ENCODE measurements at regions not wholly inside any gene's neighbourhood (a gene's known extent, or its start where the extent isn't known, plus 50 kb on each side); places are given as distances from the start of the nearest gene placed in this dataset.
A peak's percentile ranks its signal among the peaks of the same experiment; 100 is the strongest.

GRCh38 chr7:121810831-121811672 lies 61.9 kb upstream of the PTPRZ1 start:
- Histone ChIP-seq H3K36me3 (ENCODE audit: control insufficient read depth, insufficient read depth, low read length) (no peaks in the 10 kb centered on the region), H3K4me1 (ENCODE audit: control insufficient read depth, insufficient read depth, low read length) (peaks cover 13% of the 10 kb centered on the region)

GRCh38 chr7:121807078-121807477 lies 65.9 kb upstream of the PTPRZ1 start:
- Histone ChIP-seq H3K27me3 (ENCODE audit: control insufficient read depth, insufficient read depth, low read length) (no peaks in the 10 kb centered on the region), H3K27ac (ENCODE audit: low read depth, low read length) (no peak overlapping the region), H3K9me3 (ENCODE audit: control insufficient read depth, insufficient read depth, low read depth, low read length) (peaks cover 5% of the 10 kb centered on the region; the same call in 1 of the 2 replicates), H3K4me3 (ENCODE audit: low read depth, low read length) (no peak overlapping the region), H3K36me3 (ENCODE audit: control insufficient read depth, insufficient read depth, low read length) (no peaks in the 10 kb centered on the region), H3K9ac (ENCODE audit: low read length) (no peak overlapping the region), H3K4me1 (ENCODE audit: control insufficient read depth, insufficient read depth, low read length) (peaks cover 13% of the 10 kb centered on the region)

More at GRCh38 chr7:121810831-121811672, 61.9 kb upstream of the PTPRZ1 start:
- Histone ChIP-seq H3K4me3 (ENCODE audit: low read depth, low read length) (no peak overlapping the region), H3K9ac (ENCODE audit: low read length) (no peak overlapping the region), H3K27ac (ENCODE audit: low read depth, low read length) (no peak overlapping the region), H3K27me3 (ENCODE audit: control insufficient read depth, insufficient read depth, low read length) (no peaks in the 10 kb centered on the region), H3K9me3 (ENCODE audit: control insufficient read depth, insufficient read depth, low read depth, low read length) (peaks cover 5% of the 10 kb centered on the region; the same call in 1 of the 2 replicates)

GRCh38 chr7:121803039-121803438 lies 69.9 kb upstream of the PTPRZ1 start:
- no peak overlapping the region for H3K27ac ChIP-seq (ENCODE audit: low read depth, low read length)
- no peaks in the 10 kb centered on the region for H3K36me3 ChIP-seq (ENCODE audit: control insufficient read depth, insufficient read depth, low read length)
- peaks cover 19% of the 10 kb centered on the region for H3K4me1 ChIP-seq (ENCODE audit: control insufficient read depth, insufficient read depth, low read length)
- H3K9ac ChIP-seq (ENCODE audit: low read length), result no peak overlapping the region
- no peaks in the 10 kb centered on the region for H3K27me3 ChIP-seq (ENCODE audit: control insufficient read depth, insufficient read depth, low read length)
- H3K4me3 ChIP-seq (ENCODE audit: low read depth, low read length), result no peak overlapping the region
- H3K9me3 ChIP-seq (ENCODE audit: control insufficient read depth, insufficient read depth, low read depth, low read length), result peaks cover 5% of the 10 kb centered on the region; the same call in 1 of the 2 replicates

- H3K9ac ChIP-seq (ENCODE audit: low read length), result no peak overlapping the region
- no peaks in the 10 kb centered on the region for H3K36me3 ChIP-seq (ENCODE audit: control insufficient read depth, insufficient read depth, low read length)
These were observed 71.9 kb upstream of the PTPRZ1 start for GRCh38 chr7:121800916-121801675.

GRCh38 chr7:121798896-121799295 lies 74.1 kb upstream of the PTPRZ1 start:
- no peaks in the 10 kb centered on the region for H3K36me3 ChIP-seq (ENCODE audit: control insufficient read depth, insufficient read depth, low read length)
- H3K27me3 ChIP-seq (ENCODE audit: control insufficient read depth, insufficient read depth, low read length), result no peaks in the 10 kb centered on the region
- H3K4me3 ChIP-seq (ENCODE audit: low read depth, low read length), result no peak overlapping the region
- H3K9me3 ChIP-seq (ENCODE audit: control insufficient read depth, insufficient read depth, low read depth, low read length), result no peaks in the 10 kb centered on the region
- peak overlapping the region; percentile 68 for H3K27ac ChIP-seq (ENCODE audit: low read depth, low read length)
- H3K4me1 ChIP-seq (ENCODE audit: control insufficient read depth, insufficient read depth, low read length), result peaks cover 41% of the 10 kb centered on the region
- peak overlapping the region; percentile 38 for H3K9ac ChIP-seq (ENCODE audit: low read length)

More at GRCh38 chr7:121800916-121801675, 71.9 kb upstream of the PTPRZ1 start:
- no peak overlapping the region for H3K27ac ChIP-seq (ENCODE audit: low read depth, low read length)
- no peaks in the 10 kb centered on the region for H3K9me3 ChIP-seq (ENCODE audit: control insufficient read depth, insufficient read depth, low read depth, low read length)
- H3K4me3 ChIP-seq (ENCODE audit: low read depth, low read length), result no peak overlapping the region
- no peaks in the 10 kb centered on the region for H3K27me3 ChIP-seq (ENCODE audit: control insufficient read depth, insufficient read depth, low read length)
- H3K4me1 ChIP-seq (ENCODE audit: control insufficient read depth, insufficient read depth, low read length), result peaks cover 37% of the 10 kb centered on the region

GRCh38 chr7:121798453-121798840 lies 74.5 kb upstream of the PTPRZ1 start:
- H3K36me3 ChIP-seq (ENCODE audit: control insufficient read depth, insufficient read depth, low read length), result no peaks in the 10 kb centered on the region
- peaks cover 41% of the 10 kb centered on the region for H3K4me1 ChIP-seq (ENCODE audit: control insufficient read depth, insufficient read depth, low read length)
- H3K27me3 ChIP-seq (ENCODE audit: control insufficient read depth, insufficient read depth, low read length), result no peaks in the 10 kb centered on the region
- peak overlapping the region; percentile 38 for H3K9ac ChIP-seq (ENCODE audit: low read length)
- peak overlapping the region; percentile 68 for H3K27ac ChIP-seq (ENCODE audit: low read depth, low read length)
- no peak overlapping the region for H3K4me3 ChIP-seq (ENCODE audit: low read depth, low read length)
- no peaks in the 10 kb centered on the region for H3K9me3 ChIP-seq (ENCODE audit: control insufficient read depth, insufficient read depth, low read depth, low read length)

- peak overlapping the region; percentile 56 for H3K9ac ChIP-seq (ENCODE audit: low read length)
- peak overlapping the region; percentile 68 for H3K27ac ChIP-seq (ENCODE audit: low read depth, low read length)
These were observed 75.1 kb upstream of the PTPRZ1 start for GRCh38 chr7:121797657-121798452.

GRCh38 chr7:121796936-121797656 lies 75.9 kb upstream of the PTPRZ1 start:
- no peaks in the 10 kb centered on the region for H3K27me3 ChIP-seq (ENCODE audit: control insufficient read depth, insufficient read depth, low read length)
- H3K36me3 ChIP-seq (ENCODE audit: control insufficient read depth, insufficient read depth, low read length), result no peaks in the 10 kb centered on the region
- H3K4me1 ChIP-seq (ENCODE audit: control insufficient read depth, insufficient read depth, low read length), result peaks cover 41% of the 10 kb centered on the region
- no peaks in the 10 kb centered on the region for H3K9me3 ChIP-seq (ENCODE audit: control insufficient read depth, insufficient read depth, low read depth, low read length)
- peak overlapping the region; percentile 56 for H3K9ac ChIP-seq (ENCODE audit: low read length)
- peak overlapping the region; percentile 68 for H3K27ac ChIP-seq (ENCODE audit: low read depth, low read length)
- no peak overlapping the region for H3K4me3 ChIP-seq (ENCODE audit: low read depth, low read length)

More at GRCh38 chr7:121797657-121798452, 75.1 kb upstream of the PTPRZ1 start:
- H3K4me1 ChIP-seq (ENCODE audit: control insufficient read depth, insufficient read depth, low read length), result peaks cover 41% of the 10 kb centered on the region
- no peaks in the 10 kb centered on the region for H3K9me3 ChIP-seq (ENCODE audit: control insufficient read depth, insufficient read depth, low read depth, low read length)
- no peak overlapping the region for H3K4me3 ChIP-seq (ENCODE audit: low read depth, low read length)
- H3K27me3 ChIP-seq (ENCODE audit: control insufficient read depth, insufficient read depth, low read length), result no peaks in the 10 kb centered on the region
- H3K36me3 ChIP-seq (ENCODE audit: control insufficient read depth, insufficient read depth, low read length), result no peaks in the 10 kb centered on the region

GRCh38 chr7:121796381-121796780 lies 76.6 kb upstream of the PTPRZ1 start:
- Histone ChIP-seq H3K9me3 (ENCODE audit: control insufficient read depth, insufficient read depth, low read depth, low read length) (no peaks in the 10 kb centered on the region), H3K4me3 (ENCODE audit: low read depth, low read length) (no peak overlapping the region), H3K36me3 (ENCODE audit: control insufficient read depth, insufficient read depth, low read length) (no peaks in the 10 kb centered on the region), H3K9ac (ENCODE audit: low read length) (no peak overlapping the region), H3K27me3 (ENCODE audit: control insufficient read depth, insufficient read depth, low read length) (no peaks in the 10 kb centered on the region), H3K27ac (ENCODE audit: low read depth, low read length) (no peak overlapping the region), H3K4me1 (ENCODE audit: control insufficient read depth, insufficient read depth, low read length) (peaks cover 41% of the 10 kb centered on the region)

- Histone ChIP-seq H3K36me3 (ENCODE audit: control insufficient read depth, insufficient read depth, low read length) (no peaks in the 10 kb centered on the region), H3K4me1 (ENCODE audit: control insufficient read depth, insufficient read depth, low read length) (peaks cover 41% of the 10 kb centered on the region), H3K27ac (ENCODE audit: low read depth, low read length) (no peak overlapping the region), H3K9ac (ENCODE audit: low read length) (no peak overlapping the region), H3K9me3 (ENCODE audit: control insufficient read depth, insufficient read depth, low read depth, low read length) (no peaks in the 10 kb centered on the region), H3K4me3 (ENCODE audit: low read depth, low read length) (no peak overlapping the region), H3K27me3 (ENCODE audit: control insufficient read depth, insufficient read depth, low read length) (no peaks in the 10 kb centered on the region)
These were observed 77.2 kb upstream of the PTPRZ1 start for GRCh38 chr7:121795736-121796135.

Data from HUES6 (cell line).